Lung (tissue), 11 donors: ENCODE measurements at regions not wholly inside any gene's neighbourhood (a gene's known extent, or its start where the extent isn't known, plus 50 kb on each side); places are given as distances from the start of the nearest gene placed in this dataset.
A peak's percentile ranks its signal among the peaks of the same experiment; 100 is the strongest.

Experiments used
- ATAC-seq: fragments of 200-7000 bp; cut with Tn5 transposase; one replicate; pipeline ENCODE4 v1.9.1; 2020; ENCODE audit warnings: moderate number of reproducible peaks; ENCODE audit not compliant: insufficient read depth, low FRiP score
- DNase-seq, 3 donors: peaks; one replicate each; pipeline ENCODE4 v3.0.0-alpha.2; 2013 to 2017
- H3K27ac ChIP-seq, 2 donors: one replicate each; pipeline ENCODE4 v1.5.1; 2013; ENCODE audit warnings: mild to moderate bottlenecking in 2 of 2, moderate library complexity in 2 of 2, control low read depth in 1 of 2, inconsistent platforms in 1 of 2, low read depth in 1 of 2, low read length in 1 of 2
- H3K27me3 ChIP-seq, 3 donors: one replicate each; pipeline ENCODE4 v1.5.1; 2013; ENCODE audit warnings: low read length in 2 of 3; ENCODE audit not compliant: control insufficient read depth in 3 of 3, insufficient read depth in 3 of 3
- H3K36me3 ChIP-seq, 4 donors: one replicate each; pipeline ENCODE4 v1.5.1; 2013; ENCODE audit warnings: low read length in 4 of 4, mild to moderate bottlenecking in 1 of 4, moderate library complexity in 1 of 4; ENCODE audit not compliant: control insufficient read depth in 4 of 4, insufficient read depth in 4 of 4
- H3K4me1 ChIP-seq, 5 donors: one replicate each; pipeline ENCODE4 v1.5.1; 2013; ENCODE audit warnings: low read length in 5 of 5, mild to moderate bottlenecking in 2 of 5, moderate library complexity in 1 of 5; ENCODE audit not compliant: control insufficient read depth in 5 of 5, insufficient read depth in 5 of 5
- H3K4me3 ChIP-seq: one replicate; pipeline ENCODE4 v1.5.1; 2013; ENCODE audit warnings: mild to moderate bottlenecking, control low read depth, moderate library complexity
- H3K9ac ChIP-seq, 2 donors: one replicate each; pipeline ENCODE4 v1.5.1; 2013; ENCODE audit warnings: low read length in 2 of 2, control low read depth in 1 of 2; ENCODE audit not compliant: insufficient read depth in 1 of 2
- H3K9me3 ChIP-seq, 4 donors: one replicate each; pipeline ENCODE4 v1.5.1; 2013; ENCODE audit warnings: low read length in 3 of 4, mild to moderate bottlenecking in 1 of 4, moderate library complexity in 1 of 4; ENCODE audit not compliant: control insufficient read depth in 4 of 4, insufficient read depth in 3 of 4
- WGBS, 2 donors: extraction: QIAGEN DNeasy Blood & Tissue Kit; methylation state at CpG; one replicate each; pipeline ENCODE4 v1.1.7; 2013; 5-methylcytosine and 5-hydroxymethylcytosine counted together
- TF ChIP-seq, protein P1 (sequence below): IDR thresholded peaks from 2 replicates; pipeline ENCODE4 v1.5.1; 2012; ENCODE audit warnings: mild to moderate bottlenecking; ENCODE audit errors: control extremely low read depth, extremely low read depth
- donor health status: control.
- donor health status: control.
- donor health status: Bipolar disorder and iron deficiency.
- donor health status: healthy.
- donor health status: DM: yes; HTN: yes; CAD: no.

DNA sequence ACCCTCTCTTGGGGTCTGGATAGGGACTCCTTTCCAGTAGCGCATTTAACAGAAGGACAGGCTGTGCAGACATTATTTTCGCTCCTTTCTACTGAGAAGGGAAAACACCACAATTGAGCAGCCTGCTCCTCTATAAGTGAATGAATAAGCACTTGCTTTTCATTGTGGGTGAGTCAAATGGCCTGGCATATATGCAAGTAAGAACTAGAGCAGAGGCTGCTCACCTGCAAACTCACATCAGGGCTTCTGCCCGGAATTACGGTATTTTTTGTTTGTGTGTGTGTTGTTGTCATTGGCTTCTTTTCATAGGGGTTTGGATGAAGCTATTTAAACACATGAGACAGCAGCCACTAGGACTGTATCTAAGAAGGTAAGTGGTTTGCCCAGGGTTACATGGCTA is 200.1 kb upstream of the CAMK1G start:
- ATAC-seq = no peak

DNA sequence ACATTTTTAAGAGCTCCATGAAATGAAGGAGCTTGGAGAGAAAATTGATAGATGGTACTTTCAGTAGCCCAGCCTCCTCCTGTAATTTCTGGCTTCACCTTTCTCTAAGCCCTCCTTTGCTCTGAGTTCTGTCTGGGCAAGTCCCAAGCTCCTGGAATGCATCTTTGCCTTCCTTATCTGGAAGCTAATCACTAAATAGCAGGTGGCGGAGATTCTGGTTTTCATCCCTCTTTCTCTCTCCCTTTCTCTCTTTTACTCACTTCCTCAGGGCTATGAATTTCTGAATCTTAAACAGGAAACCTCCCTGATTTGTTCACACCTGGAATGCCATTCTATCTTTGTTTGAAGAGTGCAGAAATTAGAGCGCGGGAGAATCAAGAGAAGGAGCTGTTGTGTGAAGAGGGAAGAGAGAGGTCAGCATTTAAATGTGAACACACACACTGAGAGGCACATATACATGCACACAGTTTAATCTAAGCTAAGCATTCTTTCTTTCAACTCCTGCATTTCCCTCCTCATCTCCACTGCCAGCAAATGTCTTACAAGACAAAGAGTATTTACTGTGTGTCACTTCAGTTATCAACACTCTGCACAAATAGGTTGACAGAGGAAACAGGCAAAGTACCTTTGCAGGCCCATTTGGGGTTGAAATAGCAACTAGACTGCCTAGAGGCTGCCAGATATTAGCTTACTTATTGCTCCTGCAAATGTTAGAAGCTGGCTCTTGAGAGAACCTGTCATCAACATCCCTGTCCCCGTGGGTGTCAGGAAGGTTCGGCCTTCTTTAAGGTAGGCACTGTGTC is 199.4 kb upstream of the CAMK1G start:
- 66 to 83% methylated on average over 5 of the region's 5 CpGs for WGBS, 2 donors
- Histone ChIP-seq H3K4me3 (no peak overlapping the region), H3K27me3 (no peaks in the 10 kb centered on the region), H3K4me1 (peaks cover 0 to 2% (median 0%) of the 10 kb centered on the region in 5 donors), H3K36me3 (no peaks in the 10 kb centered on the region), H3K9ac (no peak overlapping the region), H3K9me3 (peaks cover 0 to 3% (median 0%) of the 10 kb centered on the region in 4 donors), H3K27ac (no peak overlapping the region)
- no peak for ATAC-seq
- TF ChIP-seq, protein P1, sequence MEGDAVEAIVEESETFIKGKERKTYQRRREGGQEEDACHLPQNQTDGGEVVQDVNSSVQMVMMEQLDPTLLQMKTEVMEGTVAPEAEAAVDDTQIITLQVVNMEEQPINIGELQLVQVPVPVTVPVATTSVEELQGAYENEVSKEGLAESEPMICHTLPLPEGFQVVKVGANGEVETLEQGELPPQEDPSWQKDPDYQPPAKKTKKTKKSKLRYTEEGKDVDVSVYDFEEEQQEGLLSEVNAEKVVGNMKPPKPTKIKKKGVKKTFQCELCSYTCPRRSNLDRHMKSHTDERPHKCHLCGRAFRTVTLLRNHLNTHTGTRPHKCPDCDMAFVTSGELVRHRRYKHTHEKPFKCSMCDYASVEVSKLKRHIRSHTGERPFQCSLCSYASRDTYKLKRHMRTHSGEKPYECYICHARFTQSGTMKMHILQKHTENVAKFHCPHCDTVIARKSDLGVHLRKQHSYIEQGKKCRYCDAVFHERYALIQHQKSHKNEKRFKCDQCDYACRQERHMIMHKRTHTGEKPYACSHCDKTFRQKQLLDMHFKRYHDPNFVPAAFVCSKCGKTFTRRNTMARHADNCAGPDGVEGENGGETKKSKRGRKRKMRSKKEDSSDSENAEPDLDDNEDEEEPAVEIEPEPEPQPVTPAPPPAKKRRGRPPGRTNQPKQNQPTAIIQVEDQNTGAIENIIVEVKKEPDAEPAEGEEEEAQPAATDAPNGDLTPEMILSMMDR = no peak
- peak in 1 of 3 donors; percentile 11 for DNase-seq

More for the DNA sequence above, 200.1 kb upstream of the CAMK1G start:
- H3K27me3 ChIP-seq = no peaks in the 10 kb centered on the region
- no peak overlapping the region for H3K9ac ChIP-seq
- peaks cover 0 to 3% (median 0%) of the 10 kb centered on the region in 4 donors for H3K9me3 ChIP-seq
- peaks cover 0 to 2% (median 0%) of the 10 kb centered on the region in 5 donors for H3K4me1 ChIP-seq
- no peak overlapping the region for H3K27ac ChIP-seq
- 91 to 96% methylated on average over 4 of the region's 4 CpGs for WGBS, 2 donors
- TF ChIP-seq, protein P1 = no peak
- no peak overlapping the region for H3K4me3 ChIP-seq
- no peak for DNase-seq
- H3K36me3 ChIP-seq = no peaks in the 10 kb centered on the region

DNA sequence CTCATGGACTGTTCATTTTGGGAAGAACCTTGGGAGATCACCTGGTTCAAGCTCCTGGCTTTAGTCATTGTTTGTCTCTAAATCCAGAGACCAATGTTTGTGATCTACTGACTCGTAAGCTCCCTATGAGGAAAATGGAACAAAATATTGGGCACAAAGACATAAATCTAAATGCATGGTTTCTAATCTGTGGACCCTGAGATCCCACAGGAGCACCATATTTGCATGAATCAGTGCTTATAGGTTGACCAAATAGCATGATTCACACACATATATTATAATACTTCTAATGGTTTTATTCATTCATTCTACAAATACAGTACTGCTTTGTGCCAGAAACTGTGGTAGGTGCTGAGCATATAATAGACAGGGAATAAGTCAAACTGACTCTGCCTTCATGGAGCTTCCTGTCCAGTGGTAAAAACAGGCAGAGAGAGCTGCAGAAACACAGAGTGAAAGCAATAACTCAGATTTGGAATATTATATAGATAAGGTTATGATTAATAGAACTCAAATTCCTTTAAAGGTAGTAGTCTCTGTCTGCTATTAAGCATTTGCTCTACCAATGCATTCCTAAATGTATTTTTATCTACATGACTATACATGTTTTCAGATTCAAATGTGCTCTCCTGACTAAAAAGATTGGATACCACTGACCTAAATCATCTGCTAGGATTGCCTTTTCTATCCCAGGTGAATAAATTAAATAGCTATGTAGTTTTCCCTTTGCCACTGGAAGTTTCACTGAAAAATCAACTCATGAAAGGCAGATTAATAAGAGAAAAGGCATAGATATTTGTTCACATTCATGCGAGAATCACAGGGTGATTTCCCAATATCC is 198.6 kb upstream of the CAMK1G start:
- Histone ChIP-seq H3K27me3 (no peaks in the 10 kb centered on the region), H3K36me3 (no peaks in the 10 kb centered on the region), H3K4me1 (peaks cover 0 to 2% (median 0%) of the 10 kb centered on the region in 5 donors), H3K4me3 (no peak overlapping the region), H3K27ac (no peak overlapping the region), H3K9ac (no peak overlapping the region), H3K9me3 (peaks cover 0 to 3% (median 0%) of the 10 kb centered on the region in 4 donors)
- DNase-seq (no peak), ATAC-seq (no peak)
- TF ChIP-seq, protein P1 = no peak
- WGBS, 2 donors = 87 to 96% methylated on average over 2 of the region's 2 CpGs
